ENCODE measurements at regions not wholly inside any gene's neighbourhood (a gene's known extent, or its start where the extent isn't known, plus 50 kb on each side); places are given as distances from the start of the nearest gene placed in this dataset.

DNA sequence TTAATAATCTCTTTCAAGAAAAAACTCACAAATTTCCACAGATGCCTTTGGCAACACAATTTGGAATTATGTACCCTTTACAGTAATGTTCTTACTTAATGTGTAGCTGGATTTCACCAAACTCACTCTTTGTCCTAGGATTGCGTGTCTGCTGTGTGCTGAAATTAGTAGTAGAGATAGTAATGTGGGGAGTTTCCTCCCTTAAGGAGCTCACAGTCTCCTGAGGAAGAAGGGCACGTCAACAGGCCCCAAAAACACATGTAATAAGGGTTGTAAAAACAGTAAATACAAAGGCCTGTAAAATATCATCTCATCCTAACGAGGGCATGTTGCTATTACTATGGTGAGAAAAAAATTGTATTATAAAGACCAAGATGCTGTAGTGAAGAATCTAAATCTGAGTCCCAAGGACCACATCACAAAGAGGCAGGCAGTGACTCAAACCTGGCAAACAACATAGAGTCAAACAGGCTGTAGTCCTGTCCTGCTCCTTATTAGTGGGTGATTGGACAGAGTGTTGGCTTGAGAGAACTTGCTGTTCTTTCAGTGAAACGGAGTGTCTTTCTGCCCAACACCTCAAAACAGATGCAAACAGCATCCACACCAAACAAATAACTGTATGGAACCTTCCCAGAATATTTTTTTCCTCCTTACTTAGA is 83.2 kb upstream of the PAPPA start:
- H3K4me3 ChIP-seq (ENCODE audit: control insufficient read depth, low read depth, low read length) = no peak overlapping the region
- DNase-seq (ENCODE audit: low read depth) = no peak
- TF ChIP-seq, protein P1, sequence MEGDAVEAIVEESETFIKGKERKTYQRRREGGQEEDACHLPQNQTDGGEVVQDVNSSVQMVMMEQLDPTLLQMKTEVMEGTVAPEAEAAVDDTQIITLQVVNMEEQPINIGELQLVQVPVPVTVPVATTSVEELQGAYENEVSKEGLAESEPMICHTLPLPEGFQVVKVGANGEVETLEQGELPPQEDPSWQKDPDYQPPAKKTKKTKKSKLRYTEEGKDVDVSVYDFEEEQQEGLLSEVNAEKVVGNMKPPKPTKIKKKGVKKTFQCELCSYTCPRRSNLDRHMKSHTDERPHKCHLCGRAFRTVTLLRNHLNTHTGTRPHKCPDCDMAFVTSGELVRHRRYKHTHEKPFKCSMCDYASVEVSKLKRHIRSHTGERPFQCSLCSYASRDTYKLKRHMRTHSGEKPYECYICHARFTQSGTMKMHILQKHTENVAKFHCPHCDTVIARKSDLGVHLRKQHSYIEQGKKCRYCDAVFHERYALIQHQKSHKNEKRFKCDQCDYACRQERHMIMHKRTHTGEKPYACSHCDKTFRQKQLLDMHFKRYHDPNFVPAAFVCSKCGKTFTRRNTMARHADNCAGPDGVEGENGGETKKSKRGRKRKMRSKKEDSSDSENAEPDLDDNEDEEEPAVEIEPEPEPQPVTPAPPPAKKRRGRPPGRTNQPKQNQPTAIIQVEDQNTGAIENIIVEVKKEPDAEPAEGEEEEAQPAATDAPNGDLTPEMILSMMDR (IDR thresholded peaks at IDR 0.05; ENCODE audit: control insufficient read depth, insufficient read depth, low read depth, low read length, missing control alignments) = no peak

DNA sequence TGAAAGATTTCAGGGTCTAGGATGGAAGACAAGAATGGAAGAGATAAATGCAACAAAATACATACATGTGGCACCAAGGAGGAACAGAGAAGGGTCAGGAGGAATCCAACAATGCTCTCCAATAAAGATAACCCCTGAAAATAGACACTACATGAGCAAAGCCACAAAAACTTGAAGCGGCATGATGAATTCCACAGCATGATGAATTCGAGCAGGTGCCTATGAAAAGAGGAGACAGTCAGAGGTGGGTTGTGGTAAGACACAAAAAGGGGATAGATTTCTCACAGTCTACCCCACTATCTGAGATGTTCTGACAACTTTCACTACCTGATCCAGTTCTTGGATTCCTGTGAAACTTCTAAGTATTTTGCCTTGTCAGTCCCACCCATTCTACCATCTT is 81.5 kb upstream of the PAPPA start:
- TF ChIP-seq, protein P1 (IDR thresholded peaks at IDR 0.05; ENCODE audit: control insufficient read depth, insufficient read depth, low read depth, low read length, missing control alignments) = no peak
- H3K4me3 ChIP-seq (ENCODE audit: control insufficient read depth, low read depth, low read length) = no peak overlapping the region
- DNase-seq (ENCODE audit: low read depth) = no peak

DNA sequence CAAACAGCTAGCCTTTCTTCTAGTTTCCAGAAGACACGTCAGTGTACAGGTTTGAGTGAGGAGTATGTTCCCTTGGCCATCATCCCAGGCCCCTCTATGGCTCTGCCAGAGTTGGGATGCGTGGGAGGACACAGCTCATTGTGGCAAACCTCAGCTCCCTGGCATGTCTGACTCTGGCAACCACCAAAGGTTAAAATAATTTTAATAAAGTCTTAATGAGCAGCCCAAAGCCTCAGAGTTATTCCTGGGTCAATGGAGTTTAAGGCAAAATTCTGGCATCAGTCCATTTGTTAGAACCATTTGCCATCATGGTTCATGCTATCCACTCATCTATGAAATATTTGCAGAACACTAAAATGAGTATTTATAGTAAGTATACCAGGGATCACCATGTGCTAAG is 79.8 kb upstream of the PAPPA start:
- DNase-seq (ENCODE audit: low read depth) = peak; percentile 84
- H3K4me3 ChIP-seq (ENCODE audit: control insufficient read depth, low read depth, low read length) = no peak overlapping the region
- TF ChIP-seq, protein P1 (IDR thresholded peaks at IDR 0.05; ENCODE audit: control insufficient read depth, insufficient read depth, low read depth, low read length, missing control alignments) = no peak

DNA sequence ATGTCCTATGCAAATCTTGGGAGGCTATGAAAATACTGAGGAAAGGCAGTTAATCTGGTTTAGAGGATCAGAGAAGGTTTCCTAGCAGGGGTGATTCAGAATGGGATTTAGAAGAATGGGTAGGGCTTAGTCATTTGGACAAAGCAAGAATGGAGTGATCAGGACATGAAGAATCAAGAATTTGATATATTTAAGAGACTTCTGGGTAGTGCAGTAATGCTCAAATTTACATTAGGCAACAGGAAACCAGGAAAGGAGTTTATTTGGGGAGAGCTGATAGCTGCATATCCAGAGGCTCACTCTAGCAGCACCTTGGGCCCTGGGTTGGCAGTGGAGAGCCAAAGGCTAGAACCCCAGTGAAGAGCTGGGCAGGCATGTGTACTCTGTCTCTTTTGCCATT is 78.9 kb upstream of the PAPPA start:
- no peak overlapping the region for H3K4me3 ChIP-seq (ENCODE audit: control insufficient read depth, low read depth, low read length)
- TF ChIP-seq, protein P1 (IDR thresholded peaks at IDR 0.05; ENCODE audit: control insufficient read depth, insufficient read depth, low read depth, low read length, missing control alignments) = no peak
- no peak for DNase-seq (ENCODE audit: low read depth)

DNA sequence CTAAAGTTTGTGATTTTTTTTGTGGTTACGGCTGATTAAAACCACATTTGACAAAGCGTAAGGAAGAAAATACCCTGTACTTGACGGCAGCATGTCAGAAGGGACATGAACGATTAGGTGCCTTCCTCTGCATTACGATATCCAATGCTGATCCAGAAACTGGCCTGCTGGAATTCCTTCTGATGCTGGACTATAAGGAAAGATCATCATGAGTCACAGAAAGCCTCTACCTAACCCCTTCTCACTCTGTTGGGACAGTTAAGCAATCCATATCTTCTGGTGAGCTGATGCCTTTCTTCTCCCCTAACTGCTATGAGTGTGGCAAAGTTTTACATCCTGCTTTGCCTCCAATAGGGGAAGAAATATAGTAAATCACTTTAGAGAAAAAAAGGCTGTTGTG is 78.4 kb upstream of the PAPPA start:
- no peak overlapping the region for H3K4me3 ChIP-seq (ENCODE audit: control insufficient read depth, low read depth, low read length)
- no peak for DNase-seq (ENCODE audit: low read depth)
- TF ChIP-seq, protein P1 (IDR thresholded peaks at IDR 0.05; ENCODE audit: control insufficient read depth, insufficient read depth, low read depth, low read length, missing control alignments) = no peak

DNA sequence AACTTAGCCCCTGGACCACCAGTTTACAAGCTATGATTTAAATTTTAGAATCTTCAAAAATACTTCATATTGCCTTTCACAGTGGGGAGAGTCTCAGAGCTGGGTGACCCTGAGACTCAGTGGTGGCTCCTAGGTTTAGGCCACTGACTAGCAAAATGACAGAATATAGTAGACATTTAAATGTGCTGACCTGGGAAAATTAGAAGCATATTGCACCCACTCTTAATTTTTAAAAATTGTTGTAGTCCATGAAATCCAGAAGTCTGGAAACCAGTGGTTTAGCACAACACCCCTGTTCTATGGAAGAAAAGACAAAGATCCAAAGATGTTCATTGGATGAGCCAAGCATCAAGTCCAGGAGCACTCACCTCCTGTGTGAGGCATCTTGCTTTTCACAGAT is 75.0 kb upstream of the PAPPA start:
- DNase-seq (ENCODE audit: low read depth) = no peak
- no peak overlapping the region for H3K4me3 ChIP-seq (ENCODE audit: control insufficient read depth, low read depth, low read length)
- TF ChIP-seq, protein P1 (IDR thresholded peaks at IDR 0.05; ENCODE audit: control insufficient read depth, insufficient read depth, low read depth, low read length, missing control alignments) = no peak

Data from AG09309 (cell line).